Esophagus muscularis mucosa (tissue), 4 donors: ENCODE measurements at regions not wholly inside any gene's neighbourhood (a gene's known extent, or its start where the extent isn't known, plus 50 kb on each side); places are given as distances from the start of the nearest gene placed in this dataset.

Experiments used
- DNase-seq: peaks from one replicate; pipeline ENCODE4 v3.0.0-alpha.2; 2017; ENCODE audit errors: extremely low spot score
- H3K27ac ChIP-seq, 4 donors: fragments of 200-600 bp; sonication (generic); replicated peaks in 1 of 4; 1 replicate in 3 of 4; 2 replicates in 1 of 4; pipeline ENCODE4 v1.5.1; 2016 to 2019; ENCODE audit warnings: mild to moderate bottlenecking in 1 of 4
- H3K27me3 ChIP-seq, 4 donors: fragments of 200-600 bp; sonication (generic); one replicate each; pipeline versions ENCODE4 v1.5.1 to v1.6.0; 2016 to 2019
- H3K36me3 ChIP-seq, 4 donors: fragments of 200-600 bp; sonication (generic); one replicate each; pipeline ENCODE4 v1.5.1; 2016 to 2019
- H3K4me1 ChIP-seq, 4 donors: fragments of 200-600 bp; sonication (generic); one replicate each; pipeline ENCODE4 v1.5.1; 2016 to 2019
- H3K4me3 ChIP-seq, 4 donors: fragments of 200-600 bp; sonication (generic); 1 replicate in 2 of 4; 2 replicates in 2 of 4; pipeline ENCODE4 v1.5.1; 2016 to 2019; ENCODE audit warnings: mild to moderate bottlenecking in 4 of 4, moderate library complexity in 1 of 4
- H3K9me3 ChIP-seq, 4 donors: fragments of 200-600 bp; sonication (generic); 1 replicate in 3 of 4; 2 replicates in 1 of 4; pipeline ENCODE4 v1.5.1; 2016 to 2019
- CTCF ChIP-seq, 3 experiments: fragments of 200-600 bp in 2 of 3; fragments of 450-650 bp in 1 of 3; sonication (generic) in 2 of 3; IDR thresholded peaks; one replicate each; pipeline ENCODE4 v1.5.1; 2017 to 2019; ENCODE audit warnings: antibody characterized with exemption in 3 of 3, mild to moderate bottlenecking in 2 of 3, moderate library complexity in 1 of 3
- EP300 ChIP-seq: sonication (generic); formaldehyde crosslinking; IDR thresholded peaks from one replicate; pipeline ENCODE4 v1.6.1; 2017; ENCODE audit warnings: antibody characterized with exemption
- POLR2A ChIP-seq: fragments of 450-650 bp; IDR thresholded peaks from one replicate; pipeline ENCODE4 v1.6.1; 2017; ENCODE audit warnings: antibody characterized with exemption, moderate library complexity, mild to moderate bottlenecking, low read depth
- POLR2AphosphoS5 ChIP-seq, 2 donors: sonication (generic); formaldehyde crosslinking; IDR thresholded peaks; one replicate each; pipeline ENCODE4 v1.6.1; 2017; ENCODE audit warnings: antibody characterized with exemption in 2 of 2
- WGBS: methylation state at CpG from one replicate; pipeline ENCODE4 v1.1.5; 2018; 5-methylcytosine and 5-hydroxymethylcytosine counted together
- intact Hi-C: fragments of 100-400 bp; cut with DNase I; formaldehyde crosslinking; loops from one replicate; pipeline ENCODE4 v1.15.1; 2023

- no peak overlapping the region for H3K27ac ChIP-seq
- H3K9me3 ChIP-seq = no peaks in the 10 kb centered on the region
- no peaks in the 10 kb centered on the region for H3K36me3 ChIP-seq
- intact Hi-C loops = no loop called here
- DNase-seq = no peak
- no peak for TF ChIP-seq CTCF (IDR thresholded peaks at IDR 0.05)
- H3K4me1 ChIP-seq = no peaks in the 10 kb centered on the region
- H3K4me3 ChIP-seq = no peak overlapping the region
- 36% methylated on average over 2 of the region's 2 CpGs for WGBS
- H3K27me3 ChIP-seq = no peaks in the 10 kb centered on the region
Observed at GRCh38 chr5:106136061-106136460, 1534.7 kb downstream of the EFNA5 start.

- TF ChIP-seq POLR2AphosphoS5 (IDR thresholded peaks at IDR 0.05) = no peak
- TF ChIP-seq EP300 = no peak
- TF ChIP-seq POLR2A = no peak
- TF ChIP-seq CTCF (IDR thresholded peaks at IDR 0.05) = no peak
- no peak overlapping the region for H3K4me3 ChIP-seq
- H3K4me1 ChIP-seq = no peaks in the 10 kb centered on the region
- H3K27me3 ChIP-seq = no peaks in the 10 kb centered on the region
- DNase-seq = no peak
- H3K9me3 ChIP-seq = no peaks in the 10 kb centered on the region
- WGBS = 82% methylated on average over 1 of the region's 1 CpG
- no peaks in the 10 kb centered on the region for H3K36me3 ChIP-seq
- H3K27ac ChIP-seq = no peak overlapping the region
- intact Hi-C loops = no loop called here
Observed at GRCh38 chr5:106135473-106135872, 1535.3 kb downstream of the EFNA5 start.

GRCh38 chr5:106134549-106134948, 1536.2 kb downstream of the EFNA5 start:
- no peak for DNase-seq
- H3K36me3 ChIP-seq = no peaks in the 10 kb centered on the region
- TF ChIP-seq CTCF (IDR thresholded peaks at IDR 0.05) (no peak), POLR2AphosphoS5 (IDR thresholded peaks at IDR 0.05) (no peak)
- no peak overlapping the region for H3K27ac ChIP-seq
- intact Hi-C loops = no loop called here
- no peaks in the 10 kb centered on the region for H3K9me3 ChIP-seq
- H3K27me3 ChIP-seq = no peaks in the 10 kb centered on the region
- H3K4me3 ChIP-seq = no peak overlapping the region
- H3K4me1 ChIP-seq = no peaks in the 10 kb centered on the region

GRCh38 chr5:106127985-106128384, 1542.8 kb downstream of the EFNA5 start:
- no peaks in the 10 kb centered on the region for H3K36me3 ChIP-seq
- no peak for DNase-seq
- 96% methylated on average over 2 of the region's 2 CpGs for WGBS
- no peak overlapping the region for H3K4me3 ChIP-seq
- H3K9me3 ChIP-seq = no peaks in the 10 kb centered on the region
- intact Hi-C loops = no loop called here
- no peaks in the 10 kb centered on the region for H3K4me1 ChIP-seq
- H3K27ac ChIP-seq = no peak overlapping the region
- no peak for TF ChIP-seq POLR2AphosphoS5 (IDR thresholded peaks at IDR 0.05)
- no peak for TF ChIP-seq CTCF (IDR thresholded peaks at IDR 0.05)
- no peak for TF ChIP-seq EP300
- TF ChIP-seq POLR2A = no peak
- H3K27me3 ChIP-seq = no peaks in the 10 kb centered on the region

GRCh38 chr5:106127341-106127781, 1543.4 kb downstream of the EFNA5 start:
- Histone ChIP-seq H3K36me3 (no peaks in the 10 kb centered on the region), H3K27ac (no peak overlapping the region), H3K9me3 (peaks cover 0 to 2% (median 0%) of the 10 kb centered on the region in 4 donors), H3K4me1 (no peaks in the 10 kb centered on the region), H3K27me3 (no peaks in the 10 kb centered on the region), H3K4me3 (no peak overlapping the region)
- DNase-seq = no peak
- intact Hi-C loops = no loop called here
- TF ChIP-seq EP300 = no peak
- no peak for TF ChIP-seq POLR2A
- no peak for TF ChIP-seq POLR2AphosphoS5 (IDR thresholded peaks at IDR 0.05)
- no peak for TF ChIP-seq CTCF (IDR thresholded peaks at IDR 0.05)
- WGBS = 87% methylated on average over 1 of the region's 1 CpG
